HPDE6-E6E7 (cell line): ENCODE measurements at regions not wholly inside any gene's neighbourhood (a gene's known extent, or its start where the extent isn't known, plus 50 kb on each side); places are given as distances from the start of the nearest gene placed in this dataset.
"Not testable (repeated sequence)": the region's sequence is repeated elsewhere in the genome, so short reads cannot be mapped to it uniquely, and the experiment has no call there.

Experiments used
- DNase-seq: peaks from one replicate; pipeline ENCODE4 v3.0.0; 2011; ENCODE audit warnings: missing footprints; ENCODE audit errors: extremely low spot score

GRCh38 chr22:22822106-22822505, 65.5 kb upstream of the IGLL5 start:
- DNase-seq: no peak

GRCh38 chr22:22822553-22822952, 65.1 kb upstream of the IGLL5 start:
- not testable (repeated sequence) for DNase-seq

- no peak for DNase-seq
Measured at GRCh38 chr22:22823131-22823810, 64.3 kb upstream of the IGLL5 start.

GRCh38 chr22:22824340-22825212, 63.0 kb upstream of the IGLL5 start:
- DNase-seq: no peak

GRCh38 chr22:22825213-22825593, 62.4 kb upstream of the IGLL5 start:
- DNase-seq: no peak

- DNase-seq: no peak
Measured at GRCh38 chr22:22827187-22827939, 60.3 kb upstream of the IGLL5 start.

- DNase-seq: no peak
Measured at GRCh38 chr22:22830193-22830592, 57.4 kb upstream of the IGLL5 start.

- no peak for DNase-seq
Measured at GRCh38 chr22:22830957-22831688, 56.5 kb upstream of the IGLL5 start.

- no peak for DNase-seq
Measured at GRCh38 chr22:22833059-22833458, 54.6 kb upstream of the IGLL5 start.

GRCh38 chr22:22833488-22833887, 54.1 kb upstream of the IGLL5 start:
- no peak for DNase-seq

- DNase-seq: no peak
Measured at GRCh38 chr22:22834204-22834603, 53.4 kb upstream of the IGLL5 start.

- no peak for DNase-seq
Measured at GRCh38 chr22:22834783-22835182, 52.8 kb upstream of the IGLL5 start.

GRCh38 chr22:22835242-22835641, 52.4 kb upstream of the IGLL5 start:
- no peak for DNase-seq

GRCh38 chr22:22835771-22836291, 51.8 kb upstream of the IGLL5 start:
- no peak for DNase-seq

- DNase-seq: no peak
Measured at GRCh38 chr22:22836635-22837034, 51.0 kb upstream of the IGLL5 start.
